GM21576 (cell line): ENCODE measurements at regions not wholly inside any gene's neighbourhood (a gene's known extent, or its start where the extent isn't known, plus 50 kb on each side); places are given as distances from the start of the nearest gene placed in this dataset.
"Not testable (repeated sequence)": the region's sequence is repeated elsewhere in the genome, so short reads cannot be mapped to it uniquely, and the experiment has no call there.

Experiments used
- ATAC-seq: cut with Tn5 transposase; IDR thresholded peaks from one replicate; pipeline ENCODE4 v1.9.1; 2021; ENCODE audit warnings: mild to moderate bottlenecking, moderate library complexity; ENCODE audit not compliant: unreplicated experiment

- not testable (repeated sequence) for ATAC-seq
Observed at GRCh38 chr6:90885137-90885536, 298.3 kb upstream of the MAP3K7 start.

- no peak for ATAC-seq
Observed at GRCh38 chr6:90877616-90878015, 290.7 kb upstream of the MAP3K7 start.

GRCh38 chr6:90874931-90875330 is 288.1 kb upstream of the MAP3K7 start:
- no peak for ATAC-seq

GRCh38 chr6:90872981-90873380 is 286.1 kb upstream of the MAP3K7 start:
- no peak for ATAC-seq

- ATAC-seq, result no peak
Observed at GRCh38 chr6:90870561-90870960, 283.7 kb upstream of the MAP3K7 start.

- ATAC-seq, result no peak
Observed at GRCh38 chr6:90868656-90869055, 281.8 kb upstream of the MAP3K7 start.

- no peak for ATAC-seq
Observed at GRCh38 chr6:90868256-90868655, 281.4 kb upstream of the MAP3K7 start.

GRCh38 chr6:90865513-90865912 is 278.6 kb upstream of the MAP3K7 start:
- ATAC-seq, result no peak

- no peak for ATAC-seq
Observed at GRCh38 chr6:90863043-90863442, 276.2 kb upstream of the MAP3K7 start.

- no peak for ATAC-seq
Observed at GRCh38 chr6:90860822-90861601, 274.1 kb upstream of the MAP3K7 start.

GRCh38 chr6:90859612-90860011 is 272.7 kb upstream of the MAP3K7 start:
- no peak for ATAC-seq

GRCh38 chr6:90859056-90859455 is 272.2 kb upstream of the MAP3K7 start:
- ATAC-seq, result no peak

- no peak for ATAC-seq
Observed at GRCh38 chr6:90849686-90850085, 262.8 kb upstream of the MAP3K7 start.

GRCh38 chr6:90846824-90847223 is 260.0 kb upstream of the MAP3K7 start:
- ATAC-seq, result no peak

GRCh38 chr6:90835596-90836212 is 248.8 kb upstream of the MAP3K7 start:
- ATAC-seq, result no peak

- ATAC-seq, result no peak
Observed at GRCh38 chr6:90829311-90829710, 242.4 kb upstream of the MAP3K7 start.

- ATAC-seq, result no peak
Observed at GRCh38 chr6:90820436-90820835, 233.6 kb upstream of the MAP3K7 start.

- no peak for ATAC-seq
Observed at GRCh38 chr6:90819483-90819882, 232.6 kb upstream of the MAP3K7 start.

GRCh38 chr6:90818163-90818562 is 231.3 kb upstream of the MAP3K7 start:
- ATAC-seq, result no peak

- ATAC-seq, result no peak
Observed at GRCh38 chr6:90816764-90817163, 229.9 kb upstream of the MAP3K7 start.

GRCh38 chr6:90811596-90812226 is 224.8 kb upstream of the MAP3K7 start:
- no peak for ATAC-seq

GRCh38 chr6:90809035-90809434 is 222.2 kb upstream of the MAP3K7 start:
- no peak for ATAC-seq
